Coronary artery (tissue), 2 donors: ENCODE measurements at regions not wholly inside any gene's neighbourhood (a gene's known extent, or its start where the extent isn't known, plus 50 kb on each side); places are given as distances from the start of the nearest gene placed in this dataset.

Experiments
- DNase-seq: peaks from one replicate; pipeline ENCODE4 v3.0.0-alpha.2; 2017; ENCODE audit warnings: low spot score
- H3K27ac ChIP-seq, 2 donors: fragments of 200-600 bp; sonication (generic); one replicate each; pipeline ENCODE4 v1.5.1; 2016 to 2019
- H3K4me3 ChIP-seq: fragments of 200-600 bp; sonication (generic); 2 replicates; pipeline ENCODE4 v1.5.1; 2016; ENCODE audit warnings: mild to moderate bottlenecking, moderate library complexity
- CTCF ChIP-seq: fragments of 200-600 bp; sonication (generic); IDR thresholded peaks from one replicate; pipeline ENCODE4 v1.5.1; 2019; ENCODE audit warnings: antibody characterized with exemption

DNA sequence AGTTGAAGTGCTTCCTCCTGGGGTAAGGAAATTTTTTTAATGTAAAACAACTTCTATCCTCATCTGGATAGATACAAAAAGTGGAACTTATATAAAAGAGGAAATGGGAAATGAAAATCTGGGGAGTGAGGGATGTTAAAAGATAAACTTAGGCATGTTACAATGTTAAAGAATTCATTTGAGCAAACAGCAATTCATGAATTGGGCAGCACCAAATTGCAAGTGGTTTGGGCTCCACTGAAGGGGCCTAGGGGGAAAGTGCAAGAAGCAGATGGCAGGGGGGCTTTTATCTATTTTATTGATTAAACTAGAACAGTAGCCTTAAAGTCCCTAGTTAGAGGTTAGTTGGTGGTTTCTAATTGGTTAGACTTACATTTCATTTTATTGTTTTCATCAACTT is 118.1 kb upstream of the NAP1L1 start:
- no peak for TF ChIP-seq CTCF
- H3K4me3 ChIP-seq: no peak overlapping the region

DNA sequence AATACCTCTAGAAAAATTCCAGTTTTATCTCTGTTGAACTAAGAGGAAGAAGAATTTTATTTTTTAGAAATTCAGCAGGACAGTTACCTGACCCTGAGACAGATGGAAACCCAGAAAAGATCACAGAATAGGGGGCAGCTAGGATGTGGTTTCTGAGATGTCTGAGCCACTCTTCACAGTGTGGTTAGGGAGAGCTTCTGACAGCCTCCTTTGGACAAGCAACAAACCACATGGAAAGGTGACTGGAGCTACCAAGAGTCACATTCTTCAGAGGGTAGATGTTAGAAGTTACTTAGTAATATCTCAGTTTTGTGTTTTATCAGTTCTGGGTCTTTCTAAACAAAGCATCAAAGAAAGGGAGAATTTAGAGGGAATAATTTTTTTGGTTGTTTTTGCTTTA is 117.3 kb upstream of the NAP1L1 start:
- no peak for TF ChIP-seq CTCF
- no peak for DNase-seq
- H3K4me3 ChIP-seq: no peak overlapping the region
- no peak overlapping the region for H3K27ac ChIP-seq

More for the DNA sequence above, 118.1 kb upstream of the NAP1L1 start:
- no peak overlapping the region for H3K27ac ChIP-seq
- DNase-seq: no peak

DNA sequence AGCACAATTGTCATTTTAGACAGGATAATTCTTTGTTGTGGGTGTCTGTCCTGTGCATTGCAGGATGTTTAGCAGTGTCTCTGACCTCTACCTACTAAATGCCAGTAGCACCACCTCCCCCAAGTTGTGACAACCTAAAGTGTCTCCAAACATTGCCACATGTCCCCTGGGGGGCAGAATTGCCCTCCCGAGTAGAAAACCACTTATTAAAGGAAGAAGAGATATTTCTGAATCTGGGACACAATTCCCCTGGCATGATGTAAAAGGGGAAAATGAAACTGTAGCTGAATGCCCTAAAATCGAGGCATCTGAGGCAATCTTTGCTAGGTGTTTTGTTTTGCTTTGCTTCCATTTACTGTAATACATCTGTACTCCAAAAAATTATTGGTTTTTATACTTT is 116.8 kb upstream of the NAP1L1 start:
- no peak for TF ChIP-seq CTCF
- DNase-seq: no peak
- Histone ChIP-seq H3K4me3 (no peak overlapping the region), H3K27ac (no peak overlapping the region)

GRCh38 chr12:76199808-76200207 is 115.3 kb upstream of the NAP1L1 start:
- no peak for TF ChIP-seq CTCF
- Histone ChIP-seq H3K27ac (no peak overlapping the region), H3K4me3 (no peak overlapping the region)
- DNase-seq: no peak

GRCh38 chr12:76198839-76199238 is 114.4 kb upstream of the NAP1L1 start:
- no peak overlapping the region for H3K4me3 ChIP-seq
- no peak for DNase-seq
- TF ChIP-seq CTCF: no peak
- H3K27ac ChIP-seq: no peak overlapping the region

GRCh38 chr12:76197283-76197682 is 112.8 kb upstream of the NAP1L1 start:
- Histone ChIP-seq H3K27ac (no peak overlapping the region), H3K4me3 (no peak overlapping the region)
- no peak for DNase-seq
- TF ChIP-seq CTCF: no peak

DNA sequence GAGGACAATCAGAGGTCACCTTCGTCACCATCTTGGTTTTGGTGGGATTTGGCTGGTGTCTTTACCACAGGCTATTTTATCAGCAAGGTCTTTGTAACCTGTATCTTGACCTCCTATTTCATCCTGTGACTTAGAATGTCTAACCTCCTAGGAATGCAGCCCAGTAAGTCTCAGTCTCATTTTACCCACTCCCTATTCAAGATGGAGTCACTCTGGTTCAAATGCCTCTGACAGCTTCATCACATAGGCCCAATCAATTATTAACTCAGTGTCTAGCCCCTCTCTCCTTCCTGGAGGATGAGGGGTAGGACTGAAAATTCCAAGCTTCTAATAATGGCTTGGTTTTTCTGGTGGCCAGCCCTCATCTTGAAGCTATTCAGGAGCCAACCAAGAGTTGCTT is 111.4 kb upstream of the NAP1L1 start:
- Histone ChIP-seq H3K27ac (no peak overlapping the region), H3K4me3 (no peak overlapping the region)
- no peak for TF ChIP-seq CTCF
- DNase-seq: no peak
